ENCODE measurements at regions not wholly inside any gene's neighbourhood (a gene's known extent, or its start where the extent isn't known, plus 50 kb on each side); places are given as distances from the start of the nearest gene placed in this dataset.
A peak's percentile ranks its signal among the peaks of the same experiment; 100 is the strongest.

DNA sequence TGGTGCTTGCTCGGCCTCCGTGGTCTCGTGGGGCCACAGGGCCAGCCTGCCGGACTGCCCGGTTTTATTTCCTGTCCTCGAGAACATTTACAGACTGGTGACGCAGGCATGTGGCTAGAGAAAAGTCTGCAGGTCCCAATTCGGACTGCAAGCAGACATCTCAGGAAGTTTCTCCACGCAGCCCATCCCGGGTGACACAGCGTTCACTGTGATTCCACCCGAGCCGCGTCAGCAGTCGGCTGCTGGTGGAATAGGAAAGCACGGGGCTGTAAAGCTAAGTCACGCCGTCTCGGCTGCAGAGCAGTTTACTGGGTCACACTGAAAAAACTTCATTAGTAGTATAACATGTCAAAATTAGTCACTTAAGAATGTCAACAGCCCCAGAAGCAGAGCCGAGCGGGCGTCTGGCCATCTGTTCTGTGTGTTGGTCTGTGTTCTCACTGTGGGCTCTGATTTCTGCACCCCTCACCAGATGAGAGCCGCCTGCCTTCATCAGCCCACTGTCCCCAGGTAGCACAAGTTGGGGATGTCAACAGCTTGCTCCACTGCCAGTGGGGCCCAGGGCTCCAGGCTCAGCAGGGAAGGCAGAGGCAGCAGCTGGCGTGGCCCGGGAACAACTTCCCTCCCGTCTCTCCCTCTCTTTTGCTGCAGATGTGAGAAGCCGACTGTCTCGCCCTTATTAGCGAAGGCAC is 363.7 kb downstream of the IRX2 start:
- 53 to 56% methylated on average over 15 to 28 of the region's 29 CpGs for WGBS, 2 donors
- TF ChIP-seq EP300 (IDR thresholded peaks at IDR 0.05) (no peak), POLR2A (IDR thresholded peaks at IDR 0.05) (no peak)
- TF ChIP-seq, protein P1, sequence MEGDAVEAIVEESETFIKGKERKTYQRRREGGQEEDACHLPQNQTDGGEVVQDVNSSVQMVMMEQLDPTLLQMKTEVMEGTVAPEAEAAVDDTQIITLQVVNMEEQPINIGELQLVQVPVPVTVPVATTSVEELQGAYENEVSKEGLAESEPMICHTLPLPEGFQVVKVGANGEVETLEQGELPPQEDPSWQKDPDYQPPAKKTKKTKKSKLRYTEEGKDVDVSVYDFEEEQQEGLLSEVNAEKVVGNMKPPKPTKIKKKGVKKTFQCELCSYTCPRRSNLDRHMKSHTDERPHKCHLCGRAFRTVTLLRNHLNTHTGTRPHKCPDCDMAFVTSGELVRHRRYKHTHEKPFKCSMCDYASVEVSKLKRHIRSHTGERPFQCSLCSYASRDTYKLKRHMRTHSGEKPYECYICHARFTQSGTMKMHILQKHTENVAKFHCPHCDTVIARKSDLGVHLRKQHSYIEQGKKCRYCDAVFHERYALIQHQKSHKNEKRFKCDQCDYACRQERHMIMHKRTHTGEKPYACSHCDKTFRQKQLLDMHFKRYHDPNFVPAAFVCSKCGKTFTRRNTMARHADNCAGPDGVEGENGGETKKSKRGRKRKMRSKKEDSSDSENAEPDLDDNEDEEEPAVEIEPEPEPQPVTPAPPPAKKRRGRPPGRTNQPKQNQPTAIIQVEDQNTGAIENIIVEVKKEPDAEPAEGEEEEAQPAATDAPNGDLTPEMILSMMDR (IDR thresholded peaks at IDR 0.05): no peak
- H3K36me3 ChIP-seq: no peaks in the 10 kb centered on the region
- peaks cover 0 to 5% (median 0%) of the 10 kb centered on the region in 4 donors for H3K4me1 ChIP-seq
- no peak overlapping the region for H3K27ac ChIP-seq
- peak overlapping the region in 1 of 4 donors; percentile 24 for H3K4me3 ChIP-seq
- no peak for DNase-seq (ENCODE audit: low spot score in 2 of 2)
- H3K9me3 ChIP-seq: no peaks in the 10 kb centered on the region
- H3K27me3 ChIP-seq: peaks cover 0 to 3% of the 10 kb centered on the region in 2 donors

DNA sequence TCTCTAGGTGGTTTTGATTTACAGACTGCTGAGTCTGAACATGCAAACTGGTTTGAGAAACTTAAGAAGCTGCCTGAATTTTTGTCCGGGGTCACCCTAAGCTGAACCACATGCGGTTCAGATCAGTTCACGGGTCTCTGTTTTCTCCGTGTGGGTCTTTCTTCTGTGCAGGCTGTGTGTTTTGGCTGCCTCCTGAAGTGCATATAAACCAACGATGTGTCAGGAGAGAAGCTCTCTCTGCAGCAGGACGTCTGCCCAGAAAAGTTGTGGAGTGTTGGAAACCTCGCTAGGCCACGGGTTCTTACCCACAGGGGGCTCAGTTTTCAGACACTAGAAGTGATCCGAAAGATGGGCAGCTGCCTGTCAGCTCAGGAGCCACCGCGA is 364.2 kb downstream of the IRX2 start:
- H3K27ac ChIP-seq: no peak overlapping the region
- H3K4me1 ChIP-seq: peaks cover 0 to 5% (median 0%) of the 10 kb centered on the region in 4 donors
- 63 to 65% methylated on average over 11 of the region's 11 CpGs for WGBS, 2 donors

DNA sequence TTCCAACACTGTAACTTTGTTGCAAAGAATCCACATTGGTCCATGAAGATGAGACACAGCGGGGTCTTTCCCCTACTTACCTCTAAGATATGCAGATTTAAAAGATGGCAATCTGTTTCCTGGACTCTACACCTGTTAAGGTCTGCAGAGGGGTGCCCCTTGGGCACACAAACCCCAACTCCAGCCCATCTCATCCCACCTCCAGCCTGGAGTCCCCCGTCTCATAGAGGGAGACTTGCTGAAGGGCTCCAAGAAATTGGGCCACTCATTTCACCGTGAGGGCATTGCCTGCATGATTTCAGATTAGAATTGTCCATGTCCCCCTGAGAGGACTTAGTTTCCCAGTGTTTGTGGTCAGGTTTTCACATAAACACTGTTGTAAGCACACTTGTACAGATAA is 365.7 kb downstream of the IRX2 start:
- 77% methylated on average over 3 of the region's 3 CpGs for WGBS, 2 donors
- Histone ChIP-seq H3K27me3 (peaks cover 0 to 3% of the 10 kb centered on the region in 2 donors), H3K9me3 (peaks cover 0 to 4% (median 0%) of the 10 kb centered on the region in 4 donors), H3K4me1 (peaks cover 0 to 5% (median 0%) of the 10 kb centered on the region in 4 donors), H3K36me3 (no peaks in the 10 kb centered on the region), H3K27ac (no peak overlapping the region), H3K4me3 (no peak overlapping the region)
- no peak for TF ChIP-seq POLR2A (IDR thresholded peaks at IDR 0.05)
- DNase-seq (ENCODE audit: low spot score in 2 of 2): no peak

More for the DNA sequence above, 364.2 kb downstream of the IRX2 start:
- H3K9me3 ChIP-seq: no peaks in the 10 kb centered on the region
- peak overlapping the region in 1 of 4 donors; percentile 24 for H3K4me3 ChIP-seq
- peaks cover 0 to 3% of the 10 kb centered on the region in 2 donors for H3K27me3 ChIP-seq
- no peak for DNase-seq (ENCODE audit: low spot score in 2 of 2)
- H3K36me3 ChIP-seq: no peaks in the 10 kb centered on the region
- TF ChIP-seq POLR2A (IDR thresholded peaks at IDR 0.05) (no peak), EP300 (IDR thresholded peaks at IDR 0.05) (no peak)
- TF ChIP-seq, protein P1 (IDR thresholded peaks at IDR 0.05): no peak

DNA sequence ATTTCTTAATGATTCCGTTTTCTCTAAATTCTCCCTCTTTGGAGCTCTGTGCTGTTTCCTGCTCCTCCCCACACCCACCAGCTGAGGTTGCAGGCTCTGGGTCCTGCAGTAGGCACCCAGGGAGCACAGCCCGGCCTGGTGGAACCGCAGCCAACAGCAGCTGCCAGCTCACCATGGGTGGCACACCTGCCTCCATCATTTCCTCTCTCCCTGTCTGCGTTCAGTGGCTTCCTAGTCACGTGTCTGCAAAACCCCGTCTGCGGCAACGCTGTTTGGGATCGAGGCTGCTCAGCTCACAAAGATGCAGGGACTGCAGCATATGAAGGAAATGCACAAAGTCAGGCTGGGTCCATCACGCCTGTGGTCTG is 367.8 kb downstream of the IRX2 start:
- 50 to 78% methylated on average over 10 of the region's 10 CpGs for WGBS, 2 donors
- TF ChIP-seq, protein P1 (IDR thresholded peaks at IDR 0.05): no peak
- TF ChIP-seq POLR2A (IDR thresholded peaks at IDR 0.05) (no peak), EP300 (IDR thresholded peaks at IDR 0.05) (no peak)
- peaks cover 0 to 3% of the 10 kb centered on the region in 2 donors for H3K27me3 ChIP-seq
- peaks cover 0 to 4% (median 0%) of the 10 kb centered on the region in 4 donors for H3K9me3 ChIP-seq
- DNase-seq (ENCODE audit: low spot score in 2 of 2): no peak
- no peak overlapping the region for H3K27ac ChIP-seq
- no peaks in the 10 kb centered on the region for H3K36me3 ChIP-seq
- H3K4me1 ChIP-seq: peaks cover 0 to 3% (median 0%) of the 10 kb centered on the region in 4 donors
- no peak overlapping the region for H3K4me3 ChIP-seq

DNA sequence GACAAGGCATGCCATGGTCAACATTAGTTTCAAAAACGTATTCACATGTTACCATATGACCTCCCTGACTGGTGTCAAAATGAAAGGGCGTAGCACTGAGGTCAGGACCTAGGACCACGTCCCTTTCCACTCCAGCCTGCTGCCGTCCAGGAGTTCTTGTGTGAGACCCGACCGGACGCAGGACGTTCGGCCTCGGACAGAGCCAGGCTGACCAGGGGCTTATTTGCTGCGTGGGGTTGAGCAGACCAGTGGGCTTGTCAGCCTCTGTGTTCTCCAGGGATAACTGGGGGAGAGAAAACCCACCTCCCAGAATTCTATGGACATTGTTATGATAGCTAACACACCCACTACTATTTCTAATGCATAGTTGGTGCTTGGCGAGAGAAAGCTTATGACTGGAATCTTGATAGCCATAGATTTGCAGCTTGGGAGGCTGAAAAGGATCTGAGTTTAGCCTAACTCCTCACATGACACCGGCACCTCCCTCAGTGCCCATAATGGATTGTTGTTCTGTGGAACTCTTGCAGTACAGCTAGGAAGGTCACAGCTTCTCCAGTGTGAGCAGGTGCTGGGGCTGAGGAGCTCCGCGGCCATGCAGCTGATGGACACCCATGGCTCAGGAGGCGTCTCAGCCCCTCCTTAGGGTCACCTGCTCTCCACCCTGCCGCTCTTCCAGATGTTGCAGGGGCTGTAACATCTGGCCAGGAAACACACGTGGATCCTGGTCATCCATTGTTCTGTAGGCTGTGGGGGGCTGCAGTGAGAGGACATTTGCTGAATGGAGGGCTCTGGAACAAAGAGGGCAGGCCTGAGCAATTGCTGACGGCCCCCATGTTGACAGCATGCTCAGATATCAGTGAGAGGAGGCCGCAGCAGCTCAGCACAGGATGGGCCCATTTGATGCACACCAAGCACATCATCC is 368.4 kb downstream of the IRX2 start:
- no peak overlapping the region for H3K27ac ChIP-seq
- TF ChIP-seq, protein P1 (IDR thresholded peaks at IDR 0.05): no peak
- TF ChIP-seq POLR2A (IDR thresholded peaks at IDR 0.05): no peak
- TF ChIP-seq EP300 (IDR thresholded peaks at IDR 0.05): no peak
- 67 to 76% methylated on average over 18 to 20 of the region's 20 CpGs for WGBS, 2 donors
- H3K36me3 ChIP-seq: no peaks in the 10 kb centered on the region
- H3K9me3 ChIP-seq: peaks cover 0 to 4% (median 0%) of the 10 kb centered on the region in 4 donors
- H3K4me3 ChIP-seq: no peak overlapping the region
- DNase-seq (ENCODE audit: low spot score in 2 of 2): no peak
- H3K27me3 ChIP-seq: peaks cover 0 to 3% of the 10 kb centered on the region in 2 donors
- no peaks in the 10 kb centered on the region for H3K4me1 ChIP-seq
